ENCODE measurements at regions not wholly inside any gene's neighbourhood (a gene's known extent, or its start where the extent isn't known, plus 50 kb on each side); places are given as distances from the start of the nearest gene placed in this dataset.

- DNase-seq (ENCODE audit: low read depth), result no peak
These were observed 687.0 kb downstream of the TYW1 start for GRCh38 chr7:67683628-67684027.

- no peak for DNase-seq (ENCODE audit: low read depth)
These were observed 694.1 kb downstream of the TYW1 start for GRCh38 chr7:67690700-67691099.

DNA sequence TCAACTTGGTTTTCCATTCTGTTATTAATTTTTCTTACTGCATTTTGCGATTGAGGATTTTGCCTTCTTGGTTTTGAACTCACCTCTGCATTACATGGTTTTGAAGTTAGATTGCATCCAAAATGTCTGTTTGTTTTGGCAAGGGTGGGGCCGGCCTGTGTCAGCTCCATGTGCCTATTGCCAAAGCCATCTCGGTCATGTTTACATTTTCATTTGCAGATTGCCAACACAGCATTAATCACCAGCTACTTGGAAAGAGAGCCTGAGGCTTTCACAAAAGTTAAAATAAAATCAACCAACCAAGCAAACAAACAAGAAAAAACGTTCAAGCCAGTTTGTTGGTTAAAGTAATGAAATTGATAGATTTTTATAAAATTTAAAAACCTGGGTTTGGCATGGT, 695.8 kb downstream of the TYW1 start:
- DNase-seq (ENCODE audit: low read depth), result no peak

DNA sequence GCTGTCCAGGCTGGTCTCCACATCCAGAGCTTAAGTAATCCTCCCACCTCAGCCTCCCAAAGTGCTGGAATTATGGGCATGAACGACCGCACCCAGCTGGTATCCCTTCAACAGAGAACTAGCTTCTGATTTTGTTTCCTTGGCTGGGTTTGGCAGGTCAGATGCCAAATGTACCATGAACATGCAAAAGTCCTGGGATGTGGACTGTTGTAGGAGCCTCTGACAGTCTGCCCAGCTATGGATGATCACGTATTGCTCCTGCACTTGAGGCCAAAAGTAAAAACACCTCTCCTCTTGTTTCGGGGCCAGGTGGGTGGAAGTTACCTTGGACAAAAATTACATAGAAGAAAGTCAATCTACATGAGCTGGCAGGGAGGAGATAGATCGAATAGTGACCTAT, 699.5 kb downstream of the TYW1 start:
- DNase-seq (ENCODE audit: low read depth), result no peak

DNA sequence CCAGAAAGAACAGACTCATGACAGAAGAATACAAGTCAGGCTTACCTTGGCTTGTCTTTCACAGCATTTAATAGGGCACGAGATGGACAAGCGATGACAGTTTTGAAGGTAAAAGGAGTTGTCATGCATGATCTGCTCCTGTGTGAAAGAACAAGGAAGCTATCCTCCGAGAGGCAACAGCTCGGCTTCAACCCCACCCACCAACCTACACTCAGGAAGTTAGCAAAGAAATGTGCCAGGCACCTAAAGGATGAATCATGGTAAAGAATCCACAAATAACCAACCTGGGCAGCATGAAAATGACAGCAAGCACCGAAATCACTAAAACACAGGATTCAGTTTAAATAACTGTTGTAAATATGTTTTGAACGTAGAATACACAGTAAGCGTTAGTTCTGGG, 700.2 kb downstream of the TYW1 start:
- DNase-seq (ENCODE audit: low read depth), result no peak

DNA sequence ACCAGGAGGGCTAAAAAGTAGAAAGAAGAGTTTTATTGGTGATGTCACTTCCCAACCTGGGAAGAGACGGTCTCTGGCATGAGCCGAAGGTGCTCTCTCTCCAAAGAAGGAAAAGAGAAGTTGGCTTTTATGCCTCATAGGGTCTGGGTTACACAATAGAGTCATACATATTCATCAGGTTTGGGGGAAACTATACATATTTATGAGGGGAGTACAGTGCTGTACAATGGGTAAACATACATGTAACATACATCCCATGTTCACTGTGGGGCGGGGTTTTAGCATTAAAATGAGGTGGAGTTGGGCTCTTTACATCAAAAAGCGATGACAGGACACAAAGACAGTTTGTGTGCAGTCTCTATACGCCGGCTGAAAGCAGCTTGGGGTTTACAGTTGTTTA, 701.7 kb downstream of the TYW1 start:
- DNase-seq (ENCODE audit: low read depth), result no peak

- no peak for DNase-seq (ENCODE audit: low read depth)
These were observed 709.2 kb downstream of the TYW1 start for GRCh38 chr7:67705850-67706249.

GRCh38 chr7:67711706-67712105, 715.1 kb downstream of the TYW1 start:
- no peak for DNase-seq (ENCODE audit: low read depth)

DNA sequence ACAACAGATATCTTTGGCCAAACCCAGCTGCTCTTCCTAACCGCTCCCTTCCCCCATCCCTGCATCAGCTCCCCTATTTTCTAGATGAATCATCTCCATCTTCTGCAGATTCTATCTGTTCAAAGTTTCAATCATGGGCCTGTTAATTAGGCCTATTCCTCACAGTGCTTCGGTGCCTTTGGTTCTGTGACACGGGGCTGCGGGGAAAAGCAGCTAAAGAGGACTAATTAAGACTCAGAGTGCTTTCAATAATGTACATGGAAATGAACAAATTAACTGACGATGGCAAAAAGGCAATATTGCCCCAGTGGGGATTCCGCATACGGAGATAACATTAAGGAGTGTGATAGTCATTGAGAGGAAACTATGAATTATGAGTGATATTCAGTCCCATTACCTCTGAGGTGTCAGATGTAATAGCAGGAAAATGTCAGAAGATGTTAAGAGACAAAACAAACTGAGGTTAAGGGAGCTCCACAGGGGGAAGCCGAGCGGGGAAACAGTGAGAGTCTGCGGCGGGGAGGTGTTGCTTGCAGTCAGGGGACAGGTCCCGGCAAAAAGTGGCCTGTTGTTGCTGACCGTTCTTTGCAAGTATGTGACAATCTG, 716.9 kb downstream of the TYW1 start:
- no peak for DNase-seq (ENCODE audit: low read depth)

GRCh38 chr7:67716729-67717128, 720.1 kb downstream of the TYW1 start:
- DNase-seq (ENCODE audit: low read depth), result no peak

GRCh38 chr7:67723591-67723990, 727.0 kb downstream of the TYW1 start:
- DNase-seq (ENCODE audit: low read depth), result no peak

- no peak for DNase-seq (ENCODE audit: low read depth)
These were observed 727.8 kb downstream of the TYW1 start for GRCh38 chr7:67724435-67724834.

DNA sequence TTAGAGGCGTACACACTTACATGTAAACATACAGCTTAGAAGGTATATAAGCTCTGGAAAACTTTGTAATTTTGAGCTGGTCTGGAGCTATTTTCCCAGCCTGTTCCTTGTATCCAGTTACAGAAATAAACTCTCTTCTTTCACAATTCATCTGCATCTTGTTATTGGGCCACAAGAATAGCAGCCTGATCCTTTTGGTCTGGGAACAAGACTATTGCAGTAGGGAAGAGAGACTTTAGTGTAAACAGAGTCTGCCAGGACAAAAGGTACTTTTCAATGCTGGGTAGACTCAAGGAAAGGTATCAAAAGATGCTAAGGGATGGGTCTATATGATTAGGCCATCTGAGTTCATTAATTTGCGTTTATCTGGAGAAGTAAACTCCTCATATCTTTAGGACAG, 728.3 kb downstream of the TYW1 start:
- no peak for DNase-seq (ENCODE audit: low read depth)

DNA sequence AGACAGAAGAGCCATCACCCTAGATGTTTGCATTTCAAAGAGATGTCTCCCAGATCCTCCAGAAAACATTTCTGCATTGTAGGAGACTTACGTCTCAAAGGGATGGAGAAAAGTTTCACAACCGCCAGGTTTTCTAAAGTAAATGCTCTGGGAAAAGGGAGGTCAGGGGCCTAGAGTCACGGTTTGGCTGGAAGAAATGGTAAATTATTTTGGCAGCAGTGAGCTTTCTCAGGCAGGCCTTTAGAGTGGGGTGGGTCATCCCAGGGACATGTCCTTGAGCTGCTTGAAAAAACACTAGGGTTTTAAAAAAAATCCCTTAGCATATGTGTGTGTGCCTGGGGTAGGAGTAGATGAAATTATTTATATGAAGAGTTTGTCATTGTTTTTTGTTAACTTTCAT, 728.8 kb downstream of the TYW1 start:
- DNase-seq (ENCODE audit: low read depth), result no peak

DNA sequence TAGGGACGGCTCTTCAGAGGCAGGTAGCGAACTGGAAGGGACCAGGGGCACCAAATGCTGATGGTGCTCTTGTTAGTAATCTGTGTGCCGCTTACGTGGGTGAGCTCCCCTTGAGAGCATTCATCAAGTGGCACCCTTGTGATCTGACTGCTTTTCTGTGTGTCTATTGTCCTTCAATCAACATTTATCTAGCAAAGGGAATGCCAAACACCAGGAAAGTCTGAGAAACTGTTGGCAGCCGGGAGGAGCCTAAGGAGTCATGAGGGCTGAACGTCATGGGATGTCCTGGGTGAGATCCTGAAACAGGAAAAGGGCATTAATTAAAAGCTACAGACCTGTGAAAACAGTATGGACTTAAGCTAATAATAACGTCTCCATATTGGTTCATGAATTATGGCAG, 733.1 kb downstream of the TYW1 start:
- no peak for DNase-seq (ENCODE audit: low read depth)

DNA sequence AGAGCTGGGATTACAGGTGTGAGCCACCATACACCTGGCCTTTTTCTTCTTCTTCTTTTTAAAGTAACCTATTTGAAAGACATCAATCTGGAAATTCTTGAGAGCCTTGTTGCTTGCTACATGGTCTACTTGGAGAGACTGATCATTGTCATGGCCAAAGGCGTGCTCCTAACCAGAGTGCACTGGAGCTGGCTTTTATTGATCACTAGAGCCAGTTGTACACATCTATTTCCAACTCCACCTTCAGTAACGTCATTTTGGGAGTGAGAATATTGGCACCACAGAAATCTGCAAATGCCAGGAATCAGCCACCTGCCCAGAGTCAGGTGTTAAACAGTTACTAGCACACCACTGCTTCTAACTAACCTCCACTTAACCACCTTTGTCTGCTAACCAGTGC, 735.1 kb downstream of the TYW1 start:
- no peak for DNase-seq (ENCODE audit: low read depth)

GRCh38 chr7:67732898-67733297, 736.3 kb downstream of the TYW1 start:
- DNase-seq (ENCODE audit: low read depth), result no peak

- no peak for DNase-seq (ENCODE audit: low read depth)
These were observed 741.5 kb downstream of the TYW1 start for GRCh38 chr7:67738145-67738544.

DNA sequence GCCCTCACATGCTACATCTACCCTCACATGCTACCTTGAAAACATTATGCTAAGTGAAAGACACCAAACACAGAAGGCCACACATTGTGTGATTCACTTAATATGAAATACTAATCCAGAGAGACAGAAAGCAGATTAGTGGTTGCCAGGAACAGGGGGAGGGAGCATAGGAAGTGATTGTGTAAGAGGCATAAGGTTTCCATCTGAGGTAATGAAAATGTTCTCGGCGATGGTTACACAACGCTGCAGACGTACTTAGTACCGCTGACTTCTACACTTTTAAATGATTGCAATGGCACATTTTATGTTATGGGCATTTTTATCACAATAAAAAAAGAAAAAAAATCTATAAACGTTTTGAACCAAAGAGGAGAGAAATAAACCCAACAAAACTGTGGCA, 742.3 kb downstream of the TYW1 start:
- no peak for DNase-seq (ENCODE audit: low read depth)

- no peak for DNase-seq (ENCODE audit: low read depth)
These were observed 746.9 kb downstream of the TYW1 start for GRCh38 chr7:67743501-67743900.

- DNase-seq (ENCODE audit: low read depth), result no peak
These were observed 755.6 kb downstream of the TYW1 start for GRCh38 chr7:67752227-67752626.

DNA sequence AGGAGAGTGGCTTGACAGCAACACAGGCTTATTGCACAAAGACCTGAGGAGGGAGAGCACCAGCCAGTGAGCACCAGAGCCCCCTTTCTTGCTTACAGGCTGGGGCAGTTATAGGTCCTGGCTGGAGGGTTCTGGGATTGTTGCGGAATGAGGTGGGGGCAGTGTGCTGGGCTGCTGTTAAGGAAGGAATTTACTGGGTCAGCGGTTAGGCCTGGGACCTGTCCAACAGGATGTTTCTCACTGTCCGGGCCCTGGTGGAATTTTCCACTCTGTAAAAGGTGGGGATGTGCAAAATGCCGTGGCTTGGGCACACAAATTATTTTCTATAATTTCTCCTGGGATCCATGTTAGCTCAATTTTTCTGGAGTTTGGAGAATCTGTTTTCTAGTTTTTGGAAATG, 757.3 kb downstream of the TYW1 start:
- no peak for DNase-seq (ENCODE audit: low read depth)

DNA sequence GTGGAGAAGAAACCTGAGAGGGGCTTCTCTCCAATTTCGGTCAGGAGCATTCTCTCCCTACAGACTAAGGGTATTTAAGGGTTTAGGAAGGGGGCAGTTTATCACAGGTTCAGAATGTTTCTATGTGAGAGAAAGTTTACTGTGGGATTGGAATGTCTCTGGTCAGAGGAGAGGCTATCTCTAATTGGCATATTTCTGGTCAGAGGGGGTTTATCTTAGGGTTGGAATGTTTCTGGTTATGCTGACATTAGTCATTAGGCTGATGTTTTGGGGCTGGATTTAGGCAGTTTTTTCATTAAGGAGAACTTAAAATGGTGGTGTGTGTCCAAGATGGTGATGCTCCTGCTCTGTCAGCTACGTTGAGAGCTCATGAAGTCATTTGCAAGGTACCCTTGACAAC, 758.0 kb downstream of the TYW1 start:
- DNase-seq (ENCODE audit: low read depth), result no peak

- no peak for DNase-seq (ENCODE audit: low read depth)
These were observed 761.9 kb downstream of the TYW1 start for GRCh38 chr7:67758551-67758950.

- no peak for DNase-seq (ENCODE audit: low read depth)
These were observed 764.3 kb downstream of the TYW1 start for GRCh38 chr7:67760971-67761370.

Measured in HS-27A (cell line).